WTC11 (cell line): ENCODE measurements at regions not wholly inside any gene's neighbourhood (a gene's known extent, or its start where the extent isn't known, plus 50 kb on each side); places are given as distances from the start of the nearest gene placed in this dataset.

ENCODE experiments used
- ATAC-seq: fragments of 200-7000 bp; cut with Tn5 transposase; 2 replicates; pipeline ENCODE4 v1.10.0; 2021; ENCODE audit warnings: mild to moderate bottlenecking, moderate library complexity
- CTCF ChIA-PET: fragments of 300-600 bp; sonication (Branson Sonifier 250); formaldehyde crosslinking; loops from one replicate; lab custom pipeline; 2021; ENCODE audit warnings: antibody characterized with exemption; lab: Charles Lee
- POLR2A ChIA-PET: fragments of 350-600 bp; sonication (Branson Sonifier 250); formaldehyde crosslinking; loops from one replicate; lab custom pipeline; 2021; ENCODE audit warnings: antibody characterized with exemption; lab: Charles Lee
- DNase-seq: peaks from one replicate; pipeline ENCODE4 v3.0.0; 2021; ENCODE audit warnings: low spot score
- H3K27ac Mint-ChIP-seq: 2 replicates; pipeline ENCODE4 v1.8.0; 2021; ENCODE audit warnings: mixed read lengths
- H3K27me3 Mint-ChIP-seq: 2 replicates; pipeline ENCODE4 v1.8.0; 2021; ENCODE audit warnings: low read depth, mild to moderate bottlenecking, moderate library complexity, mixed read lengths
- H3K36me3 Mint-ChIP-seq: 2 replicates; pipeline ENCODE4 v1.8.0; 2021; ENCODE audit warnings: mixed read lengths
- H3K4me1 Mint-ChIP-seq: 2 replicates; pipeline ENCODE4 v1.8.0; 2022; ENCODE audit warnings: mixed read lengths
- H3K4me3 Mint-ChIP-seq: 2 replicates; pipeline ENCODE4 v1.8.0; 2021; ENCODE audit warnings: mild to moderate bottlenecking, moderate library complexity, mixed read lengths
- H3K9me3 Mint-ChIP-seq: 2 replicates; pipeline ENCODE4 v1.8.0; 2021; ENCODE audit warnings: mixed read lengths
- CREM ChIP-seq: sonication (generic); formaldehyde crosslinking; IDR thresholded peaks from 2 replicates; pipeline ENCODE4 v1.8.1; 2022; ENCODE audit warnings: mild to moderate bottlenecking, missing genetic modification reagents, moderate library complexity
- GRHL2 ChIP-seq: fragments of 250-450 bp; sonication (Bioruptor Pico); IDR thresholded peaks from 2 replicates; pipeline ENCODE4 v1.8.0; 2022; ENCODE audit warnings: mild to moderate bottlenecking, moderate library complexity; ENCODE audit not compliant: insufficient replicate concordance, severe bottlenecking
- NR2C2 ChIP-seq: sonication (generic); formaldehyde crosslinking; IDR thresholded peaks from 2 replicates; pipeline ENCODE4 v1.8.0; 2022; ENCODE audit warnings: mild to moderate bottlenecking, missing genetic modification reagents
- PRDM15 ChIP-seq: sonication (generic); formaldehyde crosslinking; IDR thresholded peaks from 2 replicates; pipeline ENCODE4 v1.8.0; 2022; ENCODE audit warnings: missing genetic modification reagents
- SMAD3 ChIP-seq: sonication (generic); formaldehyde crosslinking; IDR thresholded peaks from 2 replicates; pipeline ENCODE4 v1.8.0; 2022; ENCODE audit warnings: missing genetic modification reagents, mild to moderate bottlenecking, borderline replicate concordance
- SP1 ChIP-seq: sonication (generic); formaldehyde crosslinking; conservative IDR thresholded peaks from 2 replicates; pipeline ENCODE4 v1.8.1; 2022; ENCODE audit warnings: missing genetic modification reagents
- ZNF121 ChIP-seq: sonication (generic); formaldehyde crosslinking; IDR thresholded peaks from 2 replicates; pipeline ENCODE4 v1.8.0; 2023; ENCODE audit warnings: missing genetic modification reagents
- ZNF219 ChIP-seq: sonication (generic); formaldehyde crosslinking; IDR thresholded peaks from 2 replicates; pipeline ENCODE4 v1.8.0; 2023; ENCODE audit warnings: missing genetic modification reagents, mild to moderate bottlenecking, borderline replicate concordance
- ZNF263 ChIP-seq: sonication (generic); formaldehyde crosslinking; IDR thresholded peaks from 2 replicates; pipeline ENCODE4 v1.8.1; 2022; ENCODE audit warnings: low read depth, mild to moderate bottlenecking, moderate library complexity, missing genetic modification reagents
- ZNF423 ChIP-seq: fragments of 250-450 bp; sonication (Bioruptor Pico); IDR thresholded peaks from 2 replicates; pipeline ENCODE4 v2.1.2; 2022; ENCODE audit warnings: mild to moderate bottlenecking, moderate library complexity
- ZNF532 ChIP-seq: fragments of 250-450 bp; sonication (Bioruptor Pico); IDR thresholded peaks from 2 replicates; pipeline ENCODE4 v1.9.0; 2021; ENCODE audit warnings: mild to moderate bottlenecking, borderline replicate concordance
- ZNF671 ChIP-seq: fragments of 250-450 bp; sonication (Bioruptor Pico); IDR thresholded peaks from 2 replicates; pipeline ENCODE4 v1.8.0; 2021; ENCODE audit warnings: mild to moderate bottlenecking
- ZSCAN18 ChIP-seq: fragments of 250-450 bp; sonication (Bioruptor Pico); IDR thresholded peaks from 2 replicates; pipeline ENCODE4 v2.1.2; 2022; ENCODE audit warnings: mild to moderate bottlenecking, moderate library complexity
- TF ChIP-seq, protein P1 (sequence below): fragments of 250-450 bp; sonication (Bioruptor Pico); IDR thresholded peaks from 2 replicates; pipeline ENCODE4 v1.8.0; 2021; ENCODE audit warnings: mild to moderate bottlenecking
- TF ChIP-seq, protein P2 (sequence below): fragments of 200-600 bp; IDR thresholded peaks from 2 replicates; pipeline ENCODE4 v1.8.0; 2022; ENCODE audit warnings: antibody characterized with exemption

DNA sequence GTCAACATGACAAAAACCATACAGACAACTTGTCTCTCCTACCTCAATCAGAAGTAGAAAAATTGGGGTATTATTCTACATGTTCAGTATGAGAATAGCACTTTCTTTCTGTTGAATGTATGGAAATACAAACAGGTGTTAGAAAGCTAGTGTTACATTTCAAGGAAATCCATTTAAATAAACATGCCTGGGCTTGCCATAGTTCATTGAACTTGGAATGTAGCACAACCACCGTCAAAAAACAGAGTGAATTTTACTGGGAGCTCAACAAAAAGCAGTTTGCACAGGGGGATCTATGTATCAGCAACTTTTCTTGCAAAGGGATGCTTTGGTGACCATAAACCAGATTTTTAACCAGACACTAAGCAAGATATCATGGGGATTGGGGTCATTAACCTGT, 307.9 kb upstream of the SMARCA2 start:
- peak overlapping the region; percentile 63; the same call in 1 of the 2 replicates for H3K27ac Mint-ChIP-seq
- peaks cover 11% of the 10 kb centered on the region for H3K36me3 Mint-ChIP-seq
- TF ChIP-seq ZNF219: no peak
- H3K9me3 Mint-ChIP-seq: peaks cover 16% of the 10 kb centered on the region
- H3K4me1 Mint-ChIP-seq: peaks cover 15% of the 10 kb centered on the region
- ATAC-seq (no peak), DNase-seq (no peak)
- H3K4me3 Mint-ChIP-seq: no peak overlapping the region
- ChIA-PET POLR2A (no interaction called here), CTCF (interaction anchor here (0.6 to 1.3 kb wide), 3 partner anchors 9 to 132 kb away, joined by 3 to 4 read pairs (median 3); no protein-coding TSS in a partner anchor)
- no peaks in the 10 kb centered on the region for H3K27me3 Mint-ChIP-seq

DNA sequence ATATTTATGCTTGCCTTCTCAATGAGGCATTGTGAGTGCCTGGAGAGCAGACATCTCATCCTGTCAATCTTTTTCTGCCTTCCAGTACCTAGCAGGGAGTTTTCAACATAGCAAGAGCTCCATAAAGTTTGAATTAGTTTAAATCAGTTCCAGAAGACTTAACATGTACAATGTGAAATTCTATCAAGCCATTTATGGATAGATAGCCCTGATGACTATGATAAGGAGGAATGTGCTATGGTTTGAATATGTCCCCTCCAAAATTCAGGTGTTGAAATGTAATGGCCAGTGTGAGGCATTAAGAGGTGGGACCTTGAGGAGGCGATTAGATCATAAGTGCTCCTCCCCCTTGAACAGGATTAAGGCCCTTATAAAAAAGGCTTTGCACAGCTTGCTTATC, 306.9 kb upstream of the SMARCA2 start:
- no peak for ATAC-seq
- DNase-seq: no peak
- H3K9me3 Mint-ChIP-seq: peaks cover 16% of the 10 kb centered on the region
- H3K27ac Mint-ChIP-seq: no peak overlapping the region
- CTCF ChIA-PET: interaction anchor here (1.3 kb wide), 1 partner anchor 130 kb away, joined by 4 read pairs; no protein-coding TSS in a partner anchor
- no peaks in the 10 kb centered on the region for H3K27me3 Mint-ChIP-seq
- TF ChIP-seq PRDM15 (no peak), SMAD3 (CRISPR knock-in tag) (no peak), GRHL2 (CRISPR knock-in tag) (no peak), ZNF671 (CRISPR knock-in tag) (no peak), SP1 (CRISPR knock-in tag) (no peak), ZNF532 (no peak), ZNF263 (CRISPR knock-in tag) (no peak), CREM (no peak), ZSCAN18 (CRISPR knock-in tag) (no peak), ZNF423 (CRISPR knock-in tag) (no peak), ZNF121 (CRISPR knock-in tag) (no peak), NR2C2 (CRISPR knock-in tag) (no peak)
- TF ChIP-seq, protein P1, sequence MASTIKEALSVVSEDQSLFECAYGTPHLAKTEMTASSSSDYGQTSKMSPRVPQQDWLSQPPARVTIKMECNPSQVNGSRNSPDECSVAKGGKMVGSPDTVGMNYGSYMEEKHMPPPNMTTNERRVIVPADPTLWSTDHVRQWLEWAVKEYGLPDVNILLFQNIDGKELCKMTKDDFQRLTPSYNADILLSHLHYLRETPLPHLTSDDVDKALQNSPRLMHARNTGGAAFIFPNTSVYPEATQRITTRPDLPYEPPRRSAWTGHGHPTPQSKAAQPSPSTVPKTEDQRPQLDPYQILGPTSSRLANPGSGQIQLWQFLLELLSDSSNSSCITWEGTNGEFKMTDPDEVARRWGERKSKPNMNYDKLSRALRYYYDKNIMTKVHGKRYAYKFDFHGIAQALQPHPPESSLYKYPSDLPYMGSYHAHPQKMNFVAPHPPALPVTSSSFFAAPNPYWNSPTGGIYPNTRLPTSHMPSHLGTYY: no peak
- TF ChIP-seq, protein P2, sequence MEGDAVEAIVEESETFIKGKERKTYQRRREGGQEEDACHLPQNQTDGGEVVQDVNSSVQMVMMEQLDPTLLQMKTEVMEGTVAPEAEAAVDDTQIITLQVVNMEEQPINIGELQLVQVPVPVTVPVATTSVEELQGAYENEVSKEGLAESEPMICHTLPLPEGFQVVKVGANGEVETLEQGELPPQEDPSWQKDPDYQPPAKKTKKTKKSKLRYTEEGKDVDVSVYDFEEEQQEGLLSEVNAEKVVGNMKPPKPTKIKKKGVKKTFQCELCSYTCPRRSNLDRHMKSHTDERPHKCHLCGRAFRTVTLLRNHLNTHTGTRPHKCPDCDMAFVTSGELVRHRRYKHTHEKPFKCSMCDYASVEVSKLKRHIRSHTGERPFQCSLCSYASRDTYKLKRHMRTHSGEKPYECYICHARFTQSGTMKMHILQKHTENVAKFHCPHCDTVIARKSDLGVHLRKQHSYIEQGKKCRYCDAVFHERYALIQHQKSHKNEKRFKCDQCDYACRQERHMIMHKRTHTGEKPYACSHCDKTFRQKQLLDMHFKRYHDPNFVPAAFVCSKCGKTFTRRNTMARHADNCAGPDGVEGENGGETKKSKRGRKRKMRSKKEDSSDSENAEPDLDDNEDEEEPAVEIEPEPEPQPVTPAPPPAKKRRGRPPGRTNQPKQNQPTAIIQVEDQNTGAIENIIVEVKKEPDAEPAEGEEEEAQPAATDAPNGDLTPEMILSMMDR: no peak
- H3K36me3 Mint-ChIP-seq: peaks cover 11% of the 10 kb centered on the region
- H3K4me1 Mint-ChIP-seq: peaks cover 15% of the 10 kb centered on the region
- POLR2A ChIA-PET: interaction anchor here (0.6 kb wide), 1 partner anchor 210 kb away, joined by 9 read pairs; no protein-coding TSS in a partner anchor
- H3K4me3 Mint-ChIP-seq: no peak overlapping the region
